ENCODE measurements at regions not wholly inside any gene's neighbourhood (a gene's known extent, or its start where the extent isn't known, plus 50 kb on each side); places are given as distances from the start of the nearest gene placed in this dataset.

DNA sequence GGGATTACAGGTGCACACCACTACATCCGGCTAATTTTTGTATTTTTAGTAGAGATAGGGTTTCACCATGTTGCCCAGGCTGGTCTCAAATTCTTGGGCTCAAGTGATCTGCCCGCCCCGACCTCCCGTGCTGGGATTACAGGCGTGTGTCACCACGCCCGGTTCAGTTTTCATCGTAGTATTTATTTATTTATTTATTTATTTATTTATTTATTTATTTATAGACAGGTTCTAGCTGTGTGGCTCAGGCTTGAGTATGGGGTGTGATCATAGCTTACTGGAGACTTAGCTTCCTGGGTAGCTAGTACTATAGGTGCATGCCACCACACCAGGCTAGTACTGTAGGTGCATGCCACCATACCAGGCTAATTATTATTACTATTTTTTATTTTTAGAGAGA, 64.1 kb upstream of the STOX2 start:
- H3K9me3 ChIP-seq (ENCODE audit: low read length): no peaks in the 10 kb centered on the region
- H3K4me1 ChIP-seq (ENCODE audit: insufficient read depth, low read length, severe bottlenecking): no peaks in the 10 kb centered on the region
- TF ChIP-seq, protein P1, sequence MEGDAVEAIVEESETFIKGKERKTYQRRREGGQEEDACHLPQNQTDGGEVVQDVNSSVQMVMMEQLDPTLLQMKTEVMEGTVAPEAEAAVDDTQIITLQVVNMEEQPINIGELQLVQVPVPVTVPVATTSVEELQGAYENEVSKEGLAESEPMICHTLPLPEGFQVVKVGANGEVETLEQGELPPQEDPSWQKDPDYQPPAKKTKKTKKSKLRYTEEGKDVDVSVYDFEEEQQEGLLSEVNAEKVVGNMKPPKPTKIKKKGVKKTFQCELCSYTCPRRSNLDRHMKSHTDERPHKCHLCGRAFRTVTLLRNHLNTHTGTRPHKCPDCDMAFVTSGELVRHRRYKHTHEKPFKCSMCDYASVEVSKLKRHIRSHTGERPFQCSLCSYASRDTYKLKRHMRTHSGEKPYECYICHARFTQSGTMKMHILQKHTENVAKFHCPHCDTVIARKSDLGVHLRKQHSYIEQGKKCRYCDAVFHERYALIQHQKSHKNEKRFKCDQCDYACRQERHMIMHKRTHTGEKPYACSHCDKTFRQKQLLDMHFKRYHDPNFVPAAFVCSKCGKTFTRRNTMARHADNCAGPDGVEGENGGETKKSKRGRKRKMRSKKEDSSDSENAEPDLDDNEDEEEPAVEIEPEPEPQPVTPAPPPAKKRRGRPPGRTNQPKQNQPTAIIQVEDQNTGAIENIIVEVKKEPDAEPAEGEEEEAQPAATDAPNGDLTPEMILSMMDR (IDR thresholded peaks at IDR 0.05; ENCODE audit: low read length): no peak
- TF ChIP-seq EZH2 (IDR thresholded peaks at IDR 0.05; ENCODE audit: borderline replicate concordance, low read length): no peak
- H2AFZ ChIP-seq (ENCODE audit: low read length): no peak overlapping the region
- H3K27me3 ChIP-seq (ENCODE audit: insufficient read depth, low read length): no peaks in the 10 kb centered on the region
- no peak overlapping the region for H3K4me2 ChIP-seq (ENCODE audit: low read length)
- H3K27ac ChIP-seq (ENCODE audit: low read depth, low read length, poor library complexity, severe bottlenecking): no peak overlapping the region
- H3K9me2 ChIP-seq (ENCODE audit: low read depth, low read length): no peaks in the 10 kb centered on the region
- H3K79me2 ChIP-seq (ENCODE audit: insufficient read depth, low read length): no peaks in the 10 kb centered on the region
- H3K9ac ChIP-seq (ENCODE audit: low read length): no peak overlapping the region
- H3K36me3 ChIP-seq (ENCODE audit: insufficient read depth, low read length): no peaks in the 10 kb centered on the region
- no peaks in the 10 kb centered on the region for H3F3A ChIP-seq (ENCODE audit: insufficient read depth, low read length)
- H4K20me1 ChIP-seq (ENCODE audit: insufficient read depth, low read length): no peaks in the 10 kb centered on the region
- H3K4me3 ChIP-seq (ENCODE audit: low read depth, low read length, poor library complexity, severe bottlenecking): no peak overlapping the region

DNA sequence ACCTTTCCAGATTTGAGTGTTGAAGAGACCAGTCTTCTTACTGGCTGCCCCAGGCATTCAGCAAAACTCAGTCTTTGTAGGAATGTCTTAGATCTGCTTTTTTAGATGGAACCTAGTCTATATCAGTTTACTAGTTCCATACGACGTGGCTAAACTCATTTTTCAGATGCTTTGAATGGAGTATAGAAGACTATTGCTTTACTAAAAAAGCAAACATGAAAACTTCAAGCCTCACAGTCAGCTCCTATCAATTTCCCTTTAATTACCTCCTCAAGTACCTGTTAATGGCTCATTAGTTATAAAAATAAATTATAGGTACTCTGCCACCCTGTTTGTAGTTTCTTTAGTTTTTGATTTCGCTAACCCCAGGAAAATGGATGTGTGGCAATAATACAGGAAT, 63.0 kb upstream of the STOX2 start:
- Histone ChIP-seq H3K4me3 (ENCODE audit: low read depth, low read length, poor library complexity, severe bottlenecking) (no peak overlapping the region), H3K4me1 (ENCODE audit: insufficient read depth, low read length, severe bottlenecking) (no peaks in the 10 kb centered on the region), H3K9me2 (ENCODE audit: low read depth, low read length) (no peaks in the 10 kb centered on the region), H3K36me3 (ENCODE audit: insufficient read depth, low read length) (no peaks in the 10 kb centered on the region), H3K79me2 (ENCODE audit: insufficient read depth, low read length) (no peaks in the 10 kb centered on the region), H3F3A (ENCODE audit: insufficient read depth, low read length) (no peaks in the 10 kb centered on the region), H3K27ac (ENCODE audit: low read depth, low read length, poor library complexity, severe bottlenecking) (no peak overlapping the region), H3K9ac (ENCODE audit: low read length) (no peak overlapping the region), H2AFZ (ENCODE audit: low read length) (no peak overlapping the region), H4K20me1 (ENCODE audit: insufficient read depth, low read length) (no peaks in the 10 kb centered on the region), H3K9me3 (ENCODE audit: low read length) (peaks cover 3% of the 10 kb centered on the region; the same call in 1 of the 2 replicates), H3K27me3 (ENCODE audit: insufficient read depth, low read length) (no peaks in the 10 kb centered on the region; the same call in 1 of the 2 replicates), H3K4me2 (ENCODE audit: low read length) (no peak overlapping the region)
- TF ChIP-seq, protein P1 (IDR thresholded peaks at IDR 0.05; ENCODE audit: low read length): no peak
- TF ChIP-seq EZH2 (IDR thresholded peaks at IDR 0.05; ENCODE audit: borderline replicate concordance, low read length): no peak

DNA sequence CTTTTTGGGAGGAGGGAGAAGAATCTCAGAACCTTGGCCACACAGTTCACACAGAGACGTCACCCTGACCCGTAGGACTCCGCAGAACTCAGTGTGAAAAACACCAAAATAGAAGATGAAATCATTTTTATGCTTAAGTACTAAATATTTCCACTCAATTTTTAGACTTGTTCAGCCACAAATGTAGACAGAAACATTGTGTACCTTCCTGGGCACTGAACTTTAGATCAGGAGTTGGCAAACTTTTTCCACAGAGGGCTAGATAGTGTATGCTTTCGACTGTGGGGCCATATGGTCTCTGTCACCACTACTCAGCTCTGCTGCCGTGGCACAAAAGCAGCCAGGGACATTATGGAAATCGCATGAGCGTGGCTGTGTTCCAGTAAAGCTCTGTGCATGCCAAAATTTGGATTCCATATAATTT, 61.8 kb upstream of the STOX2 start:
- no peaks in the 10 kb centered on the region for H3K79me2 ChIP-seq (ENCODE audit: insufficient read depth, low read length)
- no peak for TF ChIP-seq EZH2 (IDR thresholded peaks at IDR 0.05; ENCODE audit: borderline replicate concordance, low read length)
- TF ChIP-seq, protein P1 (IDR thresholded peaks at IDR 0.05; ENCODE audit: low read length): no peak
- no peaks in the 10 kb centered on the region for H3K4me1 ChIP-seq (ENCODE audit: insufficient read depth, low read length, severe bottlenecking)
- no peak overlapping the region for H3K4me3 ChIP-seq (ENCODE audit: low read depth, low read length, poor library complexity, severe bottlenecking)
- no peaks in the 10 kb centered on the region; the same call in 1 of the 2 replicates for H3K27me3 ChIP-seq (ENCODE audit: insufficient read depth, low read length)
- no peak overlapping the region for H3K4me2 ChIP-seq (ENCODE audit: low read length)
- no peak overlapping the region for H3K9ac ChIP-seq (ENCODE audit: low read length)
- no peak overlapping the region for H3K27ac ChIP-seq (ENCODE audit: low read depth, low read length, poor library complexity, severe bottlenecking)
- peaks cover 4% of the 10 kb centered on the region; the same call in 1 of the 2 replicates for H3K9me3 ChIP-seq (ENCODE audit: low read length)
- H3K9me2 ChIP-seq (ENCODE audit: low read depth, low read length): no peaks in the 10 kb centered on the region
- no peak overlapping the region for H2AFZ ChIP-seq (ENCODE audit: low read length)
- H3K36me3 ChIP-seq (ENCODE audit: insufficient read depth, low read length): no peaks in the 10 kb centered on the region
- H3F3A ChIP-seq (ENCODE audit: insufficient read depth, low read length): no peaks in the 10 kb centered on the region
- no peaks in the 10 kb centered on the region for H4K20me1 ChIP-seq (ENCODE audit: insufficient read depth, low read length)
